GM12874 (cell line): ENCODE measurements at regions not wholly inside any gene's neighbourhood (a gene's known extent, or its start where the extent isn't known, plus 50 kb on each side); places are given as distances from the start of the nearest gene placed in this dataset.

Experiments
- TF ChIP-seq, protein P1 (sequence below): IDR thresholded peaks from 2 replicates; pipeline ENCODE4 v1.5.1; 2011; ENCODE audit warnings: low read depth, mild to moderate bottlenecking, control low read depth, low read length, moderate library complexity; ENCODE audit not compliant: insufficient read depth

DNA sequence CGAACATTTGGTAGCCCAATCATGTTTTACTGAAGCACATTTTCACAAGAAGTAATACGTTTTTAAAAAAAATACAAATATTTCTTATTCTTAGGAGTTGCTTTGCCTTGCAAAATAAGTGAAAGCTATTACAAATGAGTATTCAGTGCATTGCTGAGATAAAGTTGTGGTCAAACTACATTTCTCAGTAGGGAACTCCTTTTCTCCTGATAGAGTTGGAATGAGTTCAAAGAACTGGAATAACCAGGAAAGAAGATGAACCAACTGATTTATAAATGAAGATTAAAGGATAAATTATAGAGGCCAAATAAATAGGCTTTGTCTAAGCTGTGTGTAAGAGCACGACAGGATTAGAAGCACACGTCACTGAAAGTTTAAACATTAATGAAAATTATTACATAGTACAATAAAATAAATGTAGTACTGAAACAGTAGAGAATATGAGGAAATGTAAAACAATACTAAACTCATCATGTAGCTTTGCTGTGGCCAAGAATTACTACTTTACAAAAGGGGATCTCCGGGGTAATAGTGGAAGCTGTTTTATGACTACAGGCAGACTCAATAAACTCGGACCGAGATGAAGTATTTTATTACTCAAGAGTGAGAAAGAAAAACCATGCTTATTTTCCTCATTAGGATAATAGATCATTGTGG, 73.6 kb downstream of the KCNJ2 start:
- TF ChIP-seq, protein P1, sequence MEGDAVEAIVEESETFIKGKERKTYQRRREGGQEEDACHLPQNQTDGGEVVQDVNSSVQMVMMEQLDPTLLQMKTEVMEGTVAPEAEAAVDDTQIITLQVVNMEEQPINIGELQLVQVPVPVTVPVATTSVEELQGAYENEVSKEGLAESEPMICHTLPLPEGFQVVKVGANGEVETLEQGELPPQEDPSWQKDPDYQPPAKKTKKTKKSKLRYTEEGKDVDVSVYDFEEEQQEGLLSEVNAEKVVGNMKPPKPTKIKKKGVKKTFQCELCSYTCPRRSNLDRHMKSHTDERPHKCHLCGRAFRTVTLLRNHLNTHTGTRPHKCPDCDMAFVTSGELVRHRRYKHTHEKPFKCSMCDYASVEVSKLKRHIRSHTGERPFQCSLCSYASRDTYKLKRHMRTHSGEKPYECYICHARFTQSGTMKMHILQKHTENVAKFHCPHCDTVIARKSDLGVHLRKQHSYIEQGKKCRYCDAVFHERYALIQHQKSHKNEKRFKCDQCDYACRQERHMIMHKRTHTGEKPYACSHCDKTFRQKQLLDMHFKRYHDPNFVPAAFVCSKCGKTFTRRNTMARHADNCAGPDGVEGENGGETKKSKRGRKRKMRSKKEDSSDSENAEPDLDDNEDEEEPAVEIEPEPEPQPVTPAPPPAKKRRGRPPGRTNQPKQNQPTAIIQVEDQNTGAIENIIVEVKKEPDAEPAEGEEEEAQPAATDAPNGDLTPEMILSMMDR = no peak

GRCh38 chr17:70251706-70252105, 82.4 kb downstream of the KCNJ2 start:
- TF ChIP-seq, protein P1 = no peak

GRCh38 chr17:70254735-70255460, 85.6 kb downstream of the KCNJ2 start:
- TF ChIP-seq, protein P1 = no peak

DNA sequence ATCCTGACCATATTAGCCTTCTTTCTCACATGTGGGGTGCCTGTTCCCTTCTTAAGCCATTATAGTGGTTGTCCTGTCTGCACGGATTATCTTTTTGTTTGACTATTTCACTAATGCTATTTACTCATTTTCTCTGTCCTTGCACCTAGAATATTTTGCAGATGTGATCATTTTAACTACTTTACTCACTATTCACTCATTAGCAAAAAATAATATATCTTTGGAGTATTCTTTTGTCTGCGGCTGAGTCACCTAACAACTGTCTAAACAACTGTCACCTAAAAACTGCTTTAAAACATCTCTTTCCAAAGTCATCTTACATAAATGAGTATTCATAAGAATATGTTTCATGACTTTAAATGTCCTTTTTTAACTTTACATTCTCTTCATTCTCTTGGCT, 87.4 kb downstream of the KCNJ2 start:
- TF ChIP-seq, protein P1 = no peak

DNA sequence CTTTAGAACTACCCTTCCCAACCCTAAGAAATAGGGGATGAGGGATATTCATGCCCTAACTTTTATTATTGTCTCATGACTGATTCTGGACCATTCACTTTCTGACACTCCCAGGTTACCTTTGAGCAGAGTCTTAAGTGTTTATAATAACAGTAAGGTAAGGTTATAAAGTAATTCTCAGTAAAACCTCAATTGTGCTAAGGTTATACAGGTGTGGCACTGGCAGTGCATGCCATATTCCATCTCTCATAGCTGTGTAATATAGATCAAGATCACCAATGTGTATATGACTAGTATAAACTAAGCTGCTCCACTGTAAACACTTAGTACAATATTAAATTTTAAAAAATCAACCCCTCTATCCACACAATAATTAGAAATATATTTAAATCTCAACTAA, 89.1 kb downstream of the KCNJ2 start:
- TF ChIP-seq, protein P1 = no peak

DNA sequence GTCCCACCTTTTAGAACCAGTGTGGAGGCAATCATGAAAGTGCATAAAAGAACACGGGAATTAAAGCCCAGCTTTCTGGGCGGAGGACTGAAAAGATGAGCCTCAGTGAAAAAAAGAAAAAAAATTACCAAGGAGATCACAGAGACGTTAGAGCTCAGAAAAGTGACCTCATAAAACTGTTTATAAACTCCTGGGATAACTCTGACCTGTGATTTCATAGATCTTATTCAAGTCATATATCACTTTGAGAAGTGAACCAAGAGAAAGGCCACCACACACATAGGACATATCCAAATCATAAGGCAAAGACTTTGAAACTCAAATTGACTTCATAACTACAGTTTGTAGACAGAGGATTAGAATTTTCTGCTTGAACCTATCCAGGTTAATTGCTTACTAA, 90.1 kb downstream of the KCNJ2 start:
- TF ChIP-seq, protein P1 = no peak

- TF ChIP-seq, protein P1 = no peak
These were observed 91.8 kb downstream of the KCNJ2 start for GRCh38 chr17:70261170-70261569.
